ENCODE measurements at regions not wholly inside any gene's neighbourhood (a gene's known extent, or its start where the extent isn't known, plus 50 kb on each side); places are given as distances from the start of the nearest gene placed in this dataset.

- TF ChIP-seq CTCF (conservative IDR thresholded peaks at IDR 0.05) = no peak
- TF ChIP-seq ZFX (IDR thresholded peaks at IDR 0.05) = no peak
Measured at GRCh38 chr14:45785240-45785639, 532.2 kb upstream of the MIS18BP1 start.

Measured in C4-2B (cell line).